ENCODE measurements at regions not wholly inside any gene's neighbourhood (a gene's known extent, or its start where the extent isn't known, plus 50 kb on each side); places are given as distances from the start of the nearest gene placed in this dataset.
"Not testable (repeated sequence)": the region's sequence is repeated elsewhere in the genome, so short reads cannot be mapped to it uniquely, and the experiment has no call there.

- intact Hi-C loops (cut with DNase I): no loop called here
- ATAC-seq (no peak), DNase-seq (no peak)
These were observed 274.5 kb upstream of the C1orf174 start for GRCh38 chr1:4174291-4175200.

GRCh38 chr1:4175566-4176405, 275.7 kb upstream of the C1orf174 start:
- intact Hi-C loops (cut with DNase I): no loop called here
- no peak for ATAC-seq
- DNase-seq: no peak

DNA sequence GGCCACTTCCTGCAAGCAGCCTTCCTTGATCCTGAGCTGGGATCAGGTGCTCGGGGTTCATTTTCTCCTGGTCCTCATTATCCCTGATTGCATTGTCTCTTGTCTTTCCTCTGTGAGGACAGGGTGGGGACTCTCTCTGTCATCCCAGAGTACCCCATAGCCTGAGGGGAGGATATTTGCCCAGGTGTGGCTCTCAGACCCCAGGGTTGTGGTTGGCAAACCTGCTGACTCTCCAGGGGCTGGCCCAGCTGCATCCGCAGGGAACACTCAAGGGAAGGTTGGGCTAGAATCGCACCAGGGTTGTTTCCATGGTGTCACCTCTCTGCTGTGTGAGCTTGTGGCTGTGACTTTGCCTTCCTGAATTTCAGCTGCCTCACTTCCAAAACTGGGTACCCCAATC, 276.8 kb upstream of the C1orf174 start:
- intact Hi-C loops (cut with DNase I): no loop called here
- DNase-seq (no peak), ATAC-seq (no peak)

DNA sequence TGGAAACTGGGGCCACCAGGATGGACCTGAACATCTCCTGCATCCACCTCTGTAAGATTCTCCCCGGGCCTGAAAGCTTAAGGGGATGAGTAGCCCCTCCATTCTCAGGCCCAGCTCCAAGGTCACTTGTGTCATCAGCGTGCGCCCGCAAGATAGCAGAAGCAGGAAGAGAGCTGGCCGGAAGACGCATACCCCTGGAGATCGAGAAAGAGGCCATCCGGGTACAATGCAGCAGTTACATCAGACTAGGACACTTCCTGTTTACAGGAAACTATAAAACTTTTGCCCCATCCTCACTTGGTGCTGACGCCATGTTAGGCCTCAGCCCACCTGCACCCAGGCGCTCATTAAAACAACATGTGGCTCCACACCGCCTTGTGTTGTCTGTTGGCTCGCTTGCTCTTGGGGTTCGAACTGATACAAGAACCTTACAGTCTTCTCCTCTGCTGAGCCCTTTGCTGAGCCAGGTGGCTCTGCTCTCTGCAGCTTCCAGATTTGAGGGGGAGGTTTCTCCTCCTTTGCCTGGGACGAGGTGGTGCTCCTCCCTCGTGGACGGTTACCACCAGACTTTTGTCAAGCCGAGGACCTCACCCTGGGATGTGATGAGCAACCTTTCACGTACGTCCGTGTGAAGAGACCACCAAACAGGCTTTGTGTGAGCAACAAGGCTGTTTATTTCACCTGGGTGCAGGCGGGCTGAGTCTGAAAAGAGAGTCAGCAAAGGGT, 277.5 kb upstream of the C1orf174 start:
- intact Hi-C loops (cut with DNase I): no loop called here
- ATAC-seq: no peak
- DNase-seq: no peak

DNA sequence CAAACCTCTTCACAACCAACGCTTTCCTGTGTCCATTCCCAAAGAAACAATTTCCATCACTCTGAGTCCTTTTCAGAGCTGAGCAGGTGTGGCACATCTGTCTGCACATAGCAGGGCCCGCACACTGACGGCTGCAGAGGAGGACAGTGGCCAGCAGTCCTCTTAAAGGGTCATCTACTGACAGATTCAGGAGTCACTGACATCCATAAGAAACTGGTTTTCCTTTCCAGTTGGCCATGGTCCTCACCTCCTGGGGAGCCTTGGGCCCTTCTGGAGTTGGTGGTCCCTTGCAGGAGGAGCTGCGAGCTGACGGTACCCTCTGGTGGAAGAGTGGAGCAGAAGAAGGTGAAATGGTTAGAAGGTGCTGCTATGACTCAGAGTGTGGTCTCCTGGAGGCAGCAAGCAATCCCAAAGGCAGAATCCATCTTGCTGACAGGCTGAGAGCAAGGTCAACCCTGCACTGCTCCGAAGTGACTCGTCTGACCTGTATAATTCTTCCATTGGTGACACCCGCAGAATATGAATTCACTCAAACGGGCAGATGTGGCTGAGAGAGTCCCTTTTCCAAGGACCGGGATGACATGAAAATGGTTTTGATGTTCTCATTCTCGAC, 278.5 kb upstream of the C1orf174 start:
- DNase-seq (no peak), ATAC-seq (no peak)
- intact Hi-C loops (cut with DNase I): no loop called here

DNA sequence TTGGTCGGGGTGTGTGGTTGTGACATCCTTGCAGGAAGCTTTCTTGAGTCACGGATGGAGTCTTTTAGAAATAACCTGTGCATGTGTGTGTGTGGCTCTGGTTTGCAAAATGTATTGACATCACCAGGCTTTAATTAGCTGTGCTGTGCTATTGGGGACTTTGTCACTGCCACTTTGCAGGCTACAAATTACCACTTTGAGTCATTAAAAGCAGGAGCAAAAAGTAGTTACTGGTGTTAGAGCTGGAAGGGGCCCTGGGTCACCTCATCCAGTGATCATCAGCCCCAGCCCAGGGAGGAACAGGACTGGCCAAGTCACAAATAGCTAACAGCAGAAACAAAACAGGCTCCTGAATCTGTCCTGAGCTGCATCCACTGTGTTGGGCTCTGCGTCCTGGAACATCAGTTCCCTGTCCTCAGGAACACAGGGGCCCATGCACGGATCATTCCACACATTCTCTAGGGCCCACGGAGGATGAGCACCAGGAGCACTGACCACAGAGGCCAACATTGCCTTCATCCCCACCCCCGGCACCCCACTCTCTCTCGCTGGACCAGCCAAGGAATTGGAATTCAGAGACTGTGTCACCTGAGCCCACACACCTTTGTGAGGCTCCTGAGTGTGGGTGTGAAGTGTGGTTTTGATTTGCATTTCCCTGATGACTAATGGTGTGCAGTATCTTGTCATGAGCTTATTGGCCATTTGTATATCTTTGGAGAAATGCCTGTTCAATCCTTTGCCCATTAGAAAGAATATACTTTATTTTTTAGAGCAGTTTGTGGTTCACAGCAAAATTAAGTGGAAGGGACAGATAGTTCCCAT, 280.1 kb upstream of the C1orf174 start:
- intact Hi-C loops (cut with DNase I): no loop called here
- DNase-seq: no peak
- no peak for ATAC-seq

DNA sequence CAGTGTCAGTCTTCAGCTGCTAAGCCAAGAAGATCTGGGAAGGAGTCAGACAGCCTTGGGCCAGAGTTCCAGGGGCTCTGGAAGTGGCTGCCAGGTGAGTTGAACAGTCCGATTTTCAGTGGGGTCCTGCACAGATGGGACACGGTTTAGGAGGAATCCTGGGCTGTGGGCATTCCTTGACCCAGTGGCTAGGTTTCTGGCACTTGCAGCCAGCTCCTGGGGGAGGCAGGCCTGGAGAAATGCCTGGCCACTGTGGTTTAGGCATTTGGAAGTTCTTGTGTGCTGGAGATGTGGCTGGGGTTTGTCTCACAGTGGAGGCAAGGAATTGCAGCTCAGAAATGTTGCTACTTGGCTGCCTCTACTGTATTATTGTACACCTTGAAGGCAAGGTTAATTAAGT, 286.4 kb upstream of the C1orf174 start:
- ATAC-seq; DNase-seq; intact Hi-C loops (cut with DNase I): not testable (repeated sequence)

- no peak for ATAC-seq
- intact Hi-C loops (cut with DNase I): no loop called here
- no peak for DNase-seq
These were observed 303.4 kb upstream of the C1orf174 start for GRCh38 chr1:4203501-4203900.

- intact Hi-C loops (cut with DNase I): no loop called here
- ATAC-seq: no peak
- no peak for DNase-seq
These were observed 307.1 kb upstream of the C1orf174 start for GRCh38 chr1:4207183-4207582.

GRCh38 chr1:4207842-4208692, 308.0 kb upstream of the C1orf174 start:
- ATAC-seq (no peak), DNase-seq (no peak)
- intact Hi-C loops (cut with DNase I): no loop called here

- DNase-seq (no peak), ATAC-seq (no peak)
- intact Hi-C loops (cut with DNase I): no loop called here
These were observed 310.0 kb upstream of the C1orf174 start for GRCh38 chr1:4210043-4210442.

- ATAC-seq (no peak), DNase-seq (no peak)
- intact Hi-C loops (cut with DNase I): no loop called here
These were observed 312.7 kb upstream of the C1orf174 start for GRCh38 chr1:4212796-4213195.

DNA sequence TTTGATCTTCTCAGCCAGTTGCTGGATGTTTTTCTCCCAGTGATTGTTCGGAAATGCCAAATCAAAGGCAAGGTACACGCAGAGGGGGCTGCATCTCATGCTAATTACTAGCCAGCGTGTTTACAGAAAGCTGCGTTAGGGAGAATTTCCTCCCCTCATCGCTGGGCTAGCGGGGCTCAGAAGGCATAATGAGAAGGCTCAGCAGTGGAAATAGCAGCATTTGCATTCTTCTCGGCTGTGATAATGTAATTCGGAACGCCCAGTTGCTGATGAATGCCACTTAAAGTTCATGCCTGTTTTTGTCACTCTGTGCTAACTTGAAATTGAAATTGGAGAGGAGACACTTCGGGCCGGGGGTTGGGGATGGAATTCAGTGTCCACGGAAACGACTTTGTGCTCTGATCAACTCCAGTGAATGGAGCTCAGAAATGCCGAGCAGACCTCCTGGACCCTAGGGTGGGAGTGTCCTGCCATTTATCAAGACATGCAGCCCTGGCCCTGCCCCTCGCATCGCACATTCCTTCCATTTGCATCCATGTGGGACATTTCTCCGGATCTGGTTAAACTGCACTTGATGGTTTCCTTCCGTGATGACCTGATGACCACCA, 313.4 kb upstream of the C1orf174 start:
- intact Hi-C loops (cut with DNase I): no loop called here
- no peak for ATAC-seq
- no peak for DNase-seq

GRCh38 chr1:4214826-4215225, 314.8 kb upstream of the C1orf174 start:
- intact Hi-C loops (cut with DNase I): no loop called here
- ATAC-seq (no peak), DNase-seq (no peak)

- intact Hi-C loops (cut with DNase I): no loop called here
- ATAC-seq: no peak
These were observed 315.3 kb upstream of the C1orf174 start for GRCh38 chr1:4215391-4215790.

DNA sequence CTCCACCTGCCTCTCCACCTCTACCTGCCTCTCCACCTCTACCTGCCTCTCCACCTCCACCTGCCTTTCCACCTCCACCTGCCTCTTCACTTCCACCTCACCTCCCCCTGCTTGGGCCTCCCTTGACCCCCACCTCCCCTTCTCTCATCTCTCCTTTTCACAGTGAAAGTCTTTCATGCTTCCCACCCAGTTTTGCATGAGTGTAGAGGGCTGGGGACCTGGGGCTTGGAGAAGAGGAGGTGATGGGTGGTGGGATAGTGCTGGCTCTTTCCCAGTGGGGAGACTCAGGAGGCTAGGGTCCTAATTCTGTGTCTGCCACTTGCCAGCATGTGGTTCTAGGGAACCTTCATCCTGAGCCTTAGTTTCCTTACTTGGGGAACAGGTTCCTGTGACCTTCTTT, 316.2 kb upstream of the C1orf174 start:
- ATAC-seq (no peak), DNase-seq (no peak)
- intact Hi-C loops (cut with DNase I): no loop called here

More at GRCh38 chr1:4215391-4215790, 315.3 kb upstream of the C1orf174 start:
- DNase-seq: no peak

DNA sequence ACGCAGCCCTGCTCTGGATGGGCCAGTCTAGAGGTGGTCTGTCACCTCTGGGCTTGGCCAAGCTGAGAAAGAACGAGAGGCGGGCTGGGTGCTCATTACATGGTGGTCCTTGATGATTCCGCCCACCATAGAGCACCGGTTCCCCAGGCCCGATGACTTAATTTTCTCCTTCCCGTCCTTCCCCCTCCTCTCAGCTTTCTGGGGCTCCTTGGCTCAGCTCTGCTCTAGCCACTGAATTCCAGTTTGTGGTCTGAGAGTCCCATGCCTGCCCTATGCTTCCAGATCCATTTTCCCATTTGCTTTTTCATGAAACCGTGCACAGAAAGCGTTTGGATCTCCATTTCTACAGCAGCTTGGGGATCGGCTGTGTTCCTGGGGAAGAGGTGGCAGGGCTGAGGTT, 318.5 kb upstream of the C1orf174 start:
- DNase-seq (no peak), ATAC-seq (no peak)
- intact Hi-C loops (cut with DNase I): no loop called here

All from left cardiac atrium (tissue), 4 donors.